ENCODE measurements at regions not wholly inside any gene's neighbourhood (a gene's known extent, or its start where the extent isn't known, plus 50 kb on each side); places are given as distances from the start of the nearest gene placed in this dataset.

DNA sequence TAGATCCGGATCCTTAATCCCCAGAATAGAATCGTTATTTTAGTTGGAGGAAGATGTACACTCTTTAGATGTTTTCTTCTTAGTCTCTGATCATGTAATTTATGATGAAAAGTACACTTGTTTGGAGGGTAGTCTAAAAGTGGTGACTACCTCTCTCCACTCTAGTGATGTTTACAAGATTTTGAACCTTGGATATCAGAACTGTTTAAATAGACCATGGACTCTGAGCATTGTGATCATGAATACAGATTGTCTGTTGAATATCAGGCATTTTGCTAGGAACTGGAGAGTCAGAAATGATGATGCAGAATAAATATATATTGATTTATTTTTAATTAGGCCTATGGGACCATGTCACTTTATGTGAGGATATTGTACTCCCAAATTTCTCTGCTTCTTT, 706.3 kb upstream of the WWC1 start:
- no peak overlapping the region for H3K27ac Mint-ChIP-seq
- no peak for DNase-seq
- no peaks in the 10 kb centered on the region for H3K27me3 Mint-ChIP-seq
- Histone ChIP-seq H3K9me3 (ENCODE audit: control insufficient read depth in 1 of 2, low read length in 2 of 2) (no peaks in the 10 kb centered on the region), H3K27me3 (ENCODE audit: insufficient read depth, low read length) (no peaks in the 10 kb centered on the region), H3K4me3 (ENCODE audit: low read length in 2 of 2) (no peak overlapping the region), H3K27ac (ENCODE audit: low read depth, low read length) (no peak overlapping the region), H3K36me3 (ENCODE audit: insufficient read depth, low read length) (no peaks in the 10 kb centered on the region), H3K4me1 (ENCODE audit: insufficient read depth, low read length) (no peaks in the 10 kb centered on the region)
- no peak overlapping the region for H3K4me3 Mint-ChIP-seq
- no peaks in the 10 kb centered on the region for H3K36me3 Mint-ChIP-seq
- H3K4me1 Mint-ChIP-seq, result no peaks in the 10 kb centered on the region
- intact Hi-C loops (cut with micrococcal nuclease), result no loop called here
- ChIA-PET CTCF (ENCODE audit: partially characterized antibody) (no interaction called here), POLR2A (ENCODE audit: partially characterized antibody) (no interaction called here)
- H3K9me3 Mint-ChIP-seq, result no peaks in the 10 kb centered on the region

DNA sequence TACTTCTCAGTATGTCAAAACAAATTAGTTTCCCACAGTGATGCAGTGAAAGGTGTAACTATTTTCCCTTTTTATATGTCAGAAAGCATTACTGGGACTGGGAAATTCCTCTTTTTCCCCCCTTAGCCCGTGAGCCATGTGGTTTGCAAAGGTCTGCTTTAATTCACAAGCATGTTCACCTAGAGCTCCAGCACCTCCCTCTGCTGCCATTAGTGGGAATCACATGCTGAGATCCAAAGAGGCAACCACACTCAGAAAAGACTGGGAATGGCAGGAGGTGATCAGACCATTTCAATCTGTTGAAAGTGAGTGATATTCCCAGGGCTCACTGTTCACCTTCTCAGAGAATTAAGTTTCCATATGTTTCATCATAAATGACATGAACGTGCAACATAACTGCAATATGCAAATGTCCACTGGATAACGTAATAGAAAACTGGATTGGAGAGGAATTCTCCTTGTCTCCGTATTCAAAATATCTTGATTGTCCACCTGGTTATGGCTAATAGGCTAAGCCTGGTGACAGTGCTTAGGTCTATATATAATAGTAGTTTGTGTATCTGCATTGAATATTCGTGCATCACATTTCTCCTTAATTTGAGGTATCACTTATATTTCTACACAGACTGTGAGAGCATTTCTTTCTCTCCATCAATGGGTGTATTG, 703.5 kb upstream of the WWC1 start:
- no peaks in the 10 kb centered on the region for H3K36me3 ChIP-seq (ENCODE audit: insufficient read depth, low read length)
- Mint-ChIP-seq H3K36me3 (no peaks in the 10 kb centered on the region), H3K9me3 (peaks cover 0 to 2% (median 0%) of the 10 kb centered on the region in 8 donors), H3K4me1 (no peaks in the 10 kb centered on the region), H3K27me3 (no peaks in the 10 kb centered on the region), H3K4me3 (no peak overlapping the region), H3K27ac (no peak overlapping the region)
- no peaks in the 10 kb centered on the region for H3K9me3 ChIP-seq (ENCODE audit: control insufficient read depth in 1 of 2, low read length in 2 of 2)
- H3K27me3 ChIP-seq (ENCODE audit: insufficient read depth, low read length), result no peaks in the 10 kb centered on the region
- no peak overlapping the region for H3K27ac ChIP-seq (ENCODE audit: low read depth, low read length)
- intact Hi-C loops (cut with micrococcal nuclease), result no loop called here
- ChIA-PET CTCF (ENCODE audit: partially characterized antibody) (no interaction called here), POLR2A (ENCODE audit: partially characterized antibody) (no interaction called here)
- no peaks in the 10 kb centered on the region for H3K4me1 ChIP-seq (ENCODE audit: insufficient read depth, low read length)
- no peak for DNase-seq
- no peak overlapping the region for H3K4me3 ChIP-seq (ENCODE audit: low read length in 2 of 2)

DNA sequence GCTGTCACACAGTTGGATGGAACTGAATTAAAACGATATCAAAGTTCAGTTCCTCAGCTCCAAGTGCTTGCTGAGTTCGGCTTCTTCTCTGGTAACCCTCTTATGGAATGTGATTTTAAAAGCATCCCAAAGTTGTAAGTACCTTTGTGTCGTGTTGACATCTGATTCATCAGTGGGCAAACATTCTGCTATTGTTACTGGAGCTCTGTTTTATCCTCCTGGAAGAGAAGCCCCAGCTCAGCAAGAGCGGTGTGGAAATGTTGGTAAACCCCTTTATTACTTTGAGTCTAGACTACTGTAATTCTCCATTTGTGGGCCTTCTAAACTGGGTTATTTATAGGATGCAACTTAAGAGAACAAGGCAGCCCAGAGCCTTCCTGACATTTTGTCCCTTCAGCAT, 699.3 kb upstream of the WWC1 start:
- ChIA-PET CTCF (ENCODE audit: partially characterized antibody) (no interaction called here), POLR2A (ENCODE audit: partially characterized antibody) (no interaction called here)
- Histone ChIP-seq H3K27ac (ENCODE audit: low read depth, low read length) (no peak overlapping the region), H3K36me3 (ENCODE audit: insufficient read depth, low read length) (no peaks in the 10 kb centered on the region), H3K9me3 (ENCODE audit: control insufficient read depth in 1 of 2, low read length in 2 of 2) (no peaks in the 10 kb centered on the region), H3K4me3 (ENCODE audit: low read length in 2 of 2) (no peak overlapping the region), H3K27me3 (ENCODE audit: insufficient read depth, low read length) (no peaks in the 10 kb centered on the region), H3K4me1 (ENCODE audit: insufficient read depth, low read length) (no peaks in the 10 kb centered on the region)
- Mint-ChIP-seq H3K4me3 (no peak overlapping the region), H3K4me1 (no peaks in the 10 kb centered on the region), H3K27ac (no peak overlapping the region), H3K36me3 (no peaks in the 10 kb centered on the region), H3K27me3 (no peaks in the 10 kb centered on the region), H3K9me3 (peaks cover 0 to 4% (median 0%) of the 10 kb centered on the region in 8 donors)
- intact Hi-C loops (cut with micrococcal nuclease), result no loop called here
- no peak for DNase-seq

DNA sequence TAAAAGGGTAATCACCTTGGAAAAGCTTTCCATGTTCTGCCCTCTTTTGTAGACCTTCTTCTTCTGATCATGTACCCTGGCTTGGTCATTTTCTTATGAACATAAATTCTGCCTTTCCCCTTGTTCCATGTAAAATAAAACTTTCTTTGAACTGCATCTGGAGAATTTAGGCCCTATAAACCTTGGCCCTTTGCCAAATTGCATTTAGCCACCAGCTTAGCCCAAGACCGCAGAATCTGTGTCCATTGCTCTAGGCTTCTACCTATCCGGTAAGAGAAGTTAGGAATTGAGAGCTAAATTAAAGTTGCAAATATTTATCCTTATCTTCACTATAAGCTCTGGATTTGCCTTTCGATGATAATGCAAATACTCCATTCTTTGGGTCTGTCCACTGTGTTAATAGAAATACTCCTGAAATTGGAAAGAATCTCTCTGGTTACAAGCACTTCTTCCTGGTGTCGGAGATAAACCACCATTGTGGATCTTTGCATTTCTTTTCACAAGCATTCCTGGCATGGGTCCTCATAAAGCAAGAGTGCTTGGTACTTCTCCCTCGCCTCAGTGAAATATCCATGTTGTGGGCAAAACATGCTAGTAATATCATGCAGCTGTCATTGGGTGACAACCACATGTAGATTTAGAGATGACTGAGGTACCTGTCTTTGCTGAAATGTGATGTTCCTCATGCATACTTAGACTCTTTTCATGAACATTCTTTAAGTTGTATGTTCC, 698.0 kb upstream of the WWC1 start:
- H3K4me3 Mint-ChIP-seq, result no peak overlapping the region
- no peaks in the 10 kb centered on the region for H3K27me3 Mint-ChIP-seq
- H3K4me1 Mint-ChIP-seq, result no peaks in the 10 kb centered on the region
- Histone ChIP-seq H3K36me3 (ENCODE audit: insufficient read depth, low read length) (no peaks in the 10 kb centered on the region), H3K4me1 (ENCODE audit: insufficient read depth, low read length) (no peaks in the 10 kb centered on the region), H3K9me3 (ENCODE audit: control insufficient read depth in 1 of 2, low read length in 2 of 2) (no peaks in the 10 kb centered on the region), H3K27ac (ENCODE audit: low read depth, low read length) (no peak overlapping the region), H3K4me3 (ENCODE audit: low read length in 2 of 2) (no peak overlapping the region), H3K27me3 (ENCODE audit: insufficient read depth, low read length) (no peaks in the 10 kb centered on the region)
- intact Hi-C loops (cut with micrococcal nuclease), result no loop called here
- no peak for DNase-seq
- no peak overlapping the region for H3K27ac Mint-ChIP-seq
- ChIA-PET CTCF (ENCODE audit: partially characterized antibody) (no interaction called here), POLR2A (ENCODE audit: partially characterized antibody) (no interaction called here)
- H3K36me3 Mint-ChIP-seq, result no peaks in the 10 kb centered on the region
- H3K9me3 Mint-ChIP-seq, result peaks cover 0 to 4% (median 0%) of the 10 kb centered on the region in 8 donors

DNA sequence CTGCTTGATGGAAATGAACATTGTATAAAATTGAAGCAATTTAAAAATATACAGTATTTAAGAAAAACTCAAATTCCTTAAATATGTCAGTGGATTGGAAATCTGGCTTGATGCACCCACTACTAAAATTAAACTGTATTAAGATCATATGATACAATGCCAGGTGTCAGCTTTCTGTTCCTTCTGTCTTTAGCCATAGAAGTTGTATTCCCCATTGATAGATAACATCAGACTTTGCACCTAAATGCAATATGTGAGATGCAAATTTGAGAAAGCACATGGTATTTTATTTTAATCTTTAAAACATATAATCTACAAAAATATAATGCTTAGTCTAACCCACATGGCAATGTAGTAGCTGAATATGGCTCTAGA, 697.4 kb upstream of the WWC1 start:
- POLR2A ChIA-PET (ENCODE audit: partially characterized antibody), result no interaction called here
- no peak for DNase-seq
- no peaks in the 10 kb centered on the region for H3K27me3 ChIP-seq (ENCODE audit: insufficient read depth, low read length)

DNA sequence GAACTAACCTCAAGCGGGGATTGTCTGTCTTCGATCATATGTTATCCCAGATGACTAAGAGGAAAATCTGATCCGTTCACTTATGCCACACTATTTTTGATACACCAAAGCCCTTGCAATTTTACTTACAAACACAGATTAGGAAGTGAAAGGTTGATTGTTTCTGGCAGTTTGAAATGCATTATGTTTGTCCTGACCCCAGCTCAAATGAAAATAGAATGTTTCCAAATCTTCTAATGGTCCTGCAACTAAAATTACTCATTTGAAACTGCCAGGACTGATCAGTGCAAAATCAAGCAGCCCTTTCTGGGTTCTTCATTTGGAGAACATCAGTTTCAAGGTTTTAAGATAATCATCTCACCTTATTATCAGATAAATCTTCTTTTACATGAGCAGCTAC, 696.7 kb upstream of the WWC1 start:
- Mint-ChIP-seq H3K27me3 (no peaks in the 10 kb centered on the region), H3K36me3 (no peaks in the 10 kb centered on the region), H3K27ac (no peak overlapping the region), H3K9me3 (peaks cover 0 to 4% (median under 1%) of the 10 kb centered on the region in 8 donors), H3K4me1 (no peaks in the 10 kb centered on the region), H3K4me3 (no peak overlapping the region)
- ChIA-PET CTCF (ENCODE audit: partially characterized antibody) (no interaction called here), POLR2A (ENCODE audit: partially characterized antibody) (no interaction called here)
- Histone ChIP-seq H3K36me3 (ENCODE audit: insufficient read depth, low read length) (no peaks in the 10 kb centered on the region), H3K27me3 (ENCODE audit: insufficient read depth, low read length) (no peaks in the 10 kb centered on the region), H3K4me1 (ENCODE audit: insufficient read depth, low read length) (no peaks in the 10 kb centered on the region), H3K9me3 (ENCODE audit: control insufficient read depth in 1 of 2, low read length in 2 of 2) (no peaks in the 10 kb centered on the region), H3K27ac (ENCODE audit: low read depth, low read length) (no peak overlapping the region), H3K4me3 (ENCODE audit: low read length in 2 of 2) (no peak overlapping the region)
- intact Hi-C loops (cut with micrococcal nuclease), result no loop called here
- DNase-seq, result no peak

More for the DNA sequence above, 697.4 kb upstream of the WWC1 start:
- no peaks in the 10 kb centered on the region for H3K27me3 Mint-ChIP-seq
- H3K27ac Mint-ChIP-seq, result no peak overlapping the region
- Histone ChIP-seq H3K4me1 (ENCODE audit: insufficient read depth, low read length) (no peaks in the 10 kb centered on the region), H3K27ac (ENCODE audit: low read depth, low read length) (no peak overlapping the region), H3K36me3 (ENCODE audit: insufficient read depth, low read length) (no peaks in the 10 kb centered on the region), H3K9me3 (ENCODE audit: control insufficient read depth in 1 of 2, low read length in 2 of 2) (no peaks in the 10 kb centered on the region), H3K4me3 (ENCODE audit: low read length in 2 of 2) (no peak overlapping the region)
- H3K9me3 Mint-ChIP-seq, result peaks cover 0 to 4% (median under 1%) of the 10 kb centered on the region in 8 donors
- H3K36me3 Mint-ChIP-seq, result no peaks in the 10 kb centered on the region
- CTCF ChIA-PET (ENCODE audit: partially characterized antibody), result no interaction called here
- intact Hi-C loops (cut with micrococcal nuclease), result no loop called here
- no peak overlapping the region for H3K4me3 Mint-ChIP-seq
- no peaks in the 10 kb centered on the region for H3K4me1 Mint-ChIP-seq

DNA sequence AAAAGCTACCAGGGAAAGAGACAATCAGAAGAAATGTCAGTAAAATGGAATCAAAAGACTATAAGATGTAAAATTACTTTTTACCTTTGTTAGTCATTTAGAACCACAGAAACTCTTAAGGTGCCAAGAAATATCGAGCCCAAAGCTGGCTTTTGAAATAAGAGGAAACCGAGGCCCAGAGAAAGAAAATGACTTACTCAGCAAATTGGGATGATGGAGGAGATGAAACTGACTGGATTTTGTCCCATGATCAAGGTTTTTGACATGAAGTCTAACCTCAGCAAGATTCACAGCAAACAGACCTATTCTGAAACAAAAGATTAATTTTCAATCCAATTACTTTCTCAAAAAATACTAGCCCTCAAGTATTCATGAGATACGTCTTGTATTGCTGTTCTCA, 696.2 kb upstream of the WWC1 start:
- CTCF ChIA-PET (ENCODE audit: partially characterized antibody), result no interaction called here
- intact Hi-C loops (cut with micrococcal nuclease), result no loop called here
- no peaks in the 10 kb centered on the region for H3K9me3 ChIP-seq (ENCODE audit: control insufficient read depth in 1 of 2, low read length in 2 of 2)
- Mint-ChIP-seq H3K36me3 (no peaks in the 10 kb centered on the region), H3K4me3 (no peak overlapping the region), H3K9me3 (peaks cover 0 to 4% (median under 1%) of the 10 kb centered on the region in 8 donors), H3K4me1 (no peaks in the 10 kb centered on the region), H3K27me3 (no peaks in the 10 kb centered on the region), H3K27ac (no peak overlapping the region)
- no peak for DNase-seq
- no peaks in the 10 kb centered on the region for H3K27me3 ChIP-seq (ENCODE audit: insufficient read depth, low read length)
- no peaks in the 10 kb centered on the region for H3K36me3 ChIP-seq (ENCODE audit: insufficient read depth, low read length)
- no peaks in the 10 kb centered on the region for H3K4me1 ChIP-seq (ENCODE audit: insufficient read depth, low read length)
- no peak overlapping the region for H3K4me3 ChIP-seq (ENCODE audit: low read length in 2 of 2)
- POLR2A ChIA-PET (ENCODE audit: partially characterized antibody), result no interaction called here
- no peak overlapping the region for H3K27ac ChIP-seq (ENCODE audit: low read depth, low read length)

All from CD4-positive, alpha-beta memory T cell (primary cell).